ENCODE measurements at regions not wholly inside any gene's neighbourhood (a gene's known extent, or its start where the extent isn't known, plus 50 kb on each side); places are given as distances from the start of the nearest gene placed in this dataset.

- TF ChIP-seq CHD7 (IDR thresholded peaks at IDR 0.05; ENCODE audit: insufficient replicate concordance, low read length), result no peak
- TF ChIP-seq EZH2 (IDR thresholded peaks at IDR 0.05; ENCODE audit: low read depth, low read length, severe bottlenecking), result no peak
- TF ChIP-seq BRCA1 (IDR thresholded peaks at IDR 0.05; ENCODE audit: low read depth, low read length), result no peak
- no peak for TF ChIP-seq ATF2 (IDR thresholded peaks at IDR 0.05; ENCODE audit: low read length)
- no peak for TF ChIP-seq KDM5A (IDR thresholded peaks at IDR 0.05; ENCODE audit: low read length)
- no peak for TF ChIP-seq TEAD4 (IDR thresholded peaks at IDR 0.05; ENCODE audit: low read depth, low read length)
- no peak for TF ChIP-seq CHD1 (IDR thresholded peaks at IDR 0.05; ENCODE audit: low read depth, low read length)
- no peak for TF ChIP-seq POLR2AphosphoS5 (IDR thresholded peaks at IDR 0.05; ENCODE audit: low read depth, low read length)
These were observed 165.4 kb upstream of the PWP1 start (continued) for GRCh38 chr12:107519906-107520859.

Data from H1 (cell line).